ENCODE measurements at regions not wholly inside any gene's neighbourhood (a gene's known extent, or its start where the extent isn't known, plus 50 kb on each side); places are given as distances from the start of the nearest gene placed in this dataset.
A peak's percentile ranks its signal among the peaks of the same experiment; 100 is the strongest.
"Not testable (repeated sequence)": the region's sequence is repeated elsewhere in the genome, so short reads cannot be mapped to it uniquely, and the experiment has no call there.

DNA sequence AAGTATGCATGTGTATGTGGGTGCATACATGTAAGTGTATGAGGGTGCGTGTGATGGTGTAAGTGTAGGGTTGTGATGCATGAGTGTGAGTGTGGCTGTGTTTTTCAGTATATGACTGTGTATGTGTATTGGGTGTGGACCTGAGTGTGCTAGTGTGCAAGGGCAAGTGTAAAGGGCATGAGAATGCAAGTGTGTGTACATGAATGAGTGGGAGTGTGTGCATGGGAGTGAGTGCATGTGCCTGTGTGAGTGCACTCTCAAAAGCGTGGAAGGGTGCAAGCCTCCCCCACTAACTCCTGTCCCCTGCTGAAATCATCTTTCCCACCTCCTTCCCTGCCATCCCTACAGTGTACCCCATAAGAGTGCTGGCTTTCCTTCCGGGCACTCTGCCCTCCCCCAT, 225.1 kb upstream of the PRKX start:
- Mint-ChIP-seq H3K9me3 (no peaks in the 10 kb centered on the region), H3K36me3 (ENCODE audit: low read depth) (no peaks in the 10 kb centered on the region), H3K4me3 (no peak overlapping the region), H3K4me1 (no peaks in the 10 kb centered on the region), H3K27ac (no peak overlapping the region), H3K27me3 (peaks cover 3% of the 10 kb centered on the region)
- ATAC-seq (replicated peaks) = no peak

DNA sequence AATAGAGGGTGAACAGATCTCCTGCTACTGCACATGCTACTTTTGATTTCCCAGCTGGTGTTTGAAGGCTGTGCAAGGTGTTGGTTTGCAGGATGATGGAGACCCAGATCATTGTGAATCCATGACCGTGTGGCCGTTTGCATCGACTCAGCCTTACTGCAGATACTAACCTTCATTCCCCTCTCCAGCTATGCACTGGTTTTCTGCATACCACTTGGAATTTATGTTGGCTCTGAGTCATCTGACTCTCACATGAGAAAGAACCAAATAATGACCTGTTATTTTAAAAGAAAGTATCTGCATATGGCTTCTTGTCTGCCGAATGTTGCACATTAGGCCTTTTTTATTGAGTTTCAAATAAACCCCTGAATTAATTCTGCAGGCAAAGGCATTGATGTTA, 221.7 kb upstream of the PRKX start:
- not testable (repeated sequence) for ATAC-seq (replicated peaks); H3K27ac Mint-ChIP-seq; H3K4me3 Mint-ChIP-seq; H3K9me3 Mint-ChIP-seq; H3K27me3 Mint-ChIP-seq; H3K4me1 Mint-ChIP-seq; H3K36me3 Mint-ChIP-seq (ENCODE audit: low read depth)

DNA sequence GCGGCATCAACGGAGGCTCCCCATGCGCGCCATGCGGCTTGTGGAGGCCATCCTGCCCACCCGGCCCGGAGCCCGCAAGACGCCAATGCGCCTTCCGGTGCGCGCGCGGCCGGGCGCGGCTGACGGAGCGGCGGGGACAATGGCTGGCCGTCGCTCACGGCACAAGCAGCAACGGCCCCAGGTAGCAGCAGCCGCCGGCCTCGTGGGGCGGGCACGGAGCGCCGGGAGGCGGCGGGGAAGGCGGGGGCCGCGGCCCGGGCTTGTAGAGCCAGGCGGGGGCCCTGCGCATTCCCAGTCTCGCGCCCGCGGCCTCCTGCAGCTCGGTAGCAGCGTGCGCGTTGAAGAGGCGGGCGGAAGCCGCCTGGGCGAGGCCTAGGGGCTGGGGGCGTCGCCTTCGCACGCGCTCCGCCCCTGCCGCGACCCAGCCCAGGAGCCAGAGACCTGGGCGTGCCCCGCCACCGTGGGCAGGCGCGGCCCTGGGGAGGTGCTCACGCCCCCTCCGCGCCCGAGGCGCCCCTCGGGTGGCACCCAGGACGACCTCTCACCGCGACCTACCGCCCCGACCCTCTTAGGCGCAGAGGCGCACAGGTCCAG, 207.1 kb upstream of the PRKX start:
- H3K4me1 Mint-ChIP-seq; H3K27me3 Mint-ChIP-seq; H3K27ac Mint-ChIP-seq; H3K4me3 Mint-ChIP-seq; H3K36me3 Mint-ChIP-seq (ENCODE audit: low read depth); H3K9me3 Mint-ChIP-seq: not testable (repeated sequence)
- peak; percentile 98 for ATAC-seq (replicated peaks)

DNA sequence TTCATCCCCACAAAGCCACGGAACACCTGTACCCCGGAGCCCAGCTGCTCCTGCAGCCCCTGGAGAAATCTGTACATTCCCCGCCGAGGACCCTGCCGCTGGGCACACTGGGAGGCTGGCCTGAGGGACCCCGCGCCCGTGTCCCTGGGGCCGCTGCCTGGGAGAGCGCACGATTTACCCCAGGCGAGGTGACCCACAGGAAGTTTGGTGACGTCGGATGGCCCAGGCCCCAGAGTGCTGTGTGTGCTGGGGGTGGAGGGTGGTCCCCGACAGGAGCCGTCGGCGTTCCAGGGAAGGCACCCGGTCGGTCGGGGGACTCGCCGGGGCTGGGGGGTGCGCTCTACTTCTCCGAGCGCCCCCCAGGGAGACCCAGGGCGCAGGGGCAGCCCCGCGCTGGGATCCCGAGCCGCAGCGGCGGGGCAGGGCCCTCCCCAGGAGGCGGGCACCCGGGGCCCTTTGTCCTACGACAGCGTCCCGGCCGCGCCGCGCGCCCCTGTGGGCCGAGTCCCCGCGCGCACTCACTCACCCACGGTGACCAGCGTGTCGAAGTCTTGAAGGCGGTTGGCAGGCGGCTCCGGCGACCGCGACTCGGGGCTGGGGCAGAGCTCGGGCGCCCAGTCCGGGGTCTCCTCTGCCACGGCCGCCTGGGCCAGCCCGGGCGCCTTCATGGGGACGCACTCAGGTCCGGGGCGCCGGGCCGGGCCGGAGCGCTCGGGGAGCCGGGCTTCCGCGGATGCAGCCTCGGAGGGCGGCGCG, 206.4 kb upstream of the PRKX start:
- not testable (repeated sequence) for H3K4me1 Mint-ChIP-seq; H3K9me3 Mint-ChIP-seq; H3K27me3 Mint-ChIP-seq; H3K4me3 Mint-ChIP-seq; H3K36me3 Mint-ChIP-seq (ENCODE audit: low read depth); H3K27ac Mint-ChIP-seq
- ATAC-seq (replicated peaks) = peak; percentile 43

DNA sequence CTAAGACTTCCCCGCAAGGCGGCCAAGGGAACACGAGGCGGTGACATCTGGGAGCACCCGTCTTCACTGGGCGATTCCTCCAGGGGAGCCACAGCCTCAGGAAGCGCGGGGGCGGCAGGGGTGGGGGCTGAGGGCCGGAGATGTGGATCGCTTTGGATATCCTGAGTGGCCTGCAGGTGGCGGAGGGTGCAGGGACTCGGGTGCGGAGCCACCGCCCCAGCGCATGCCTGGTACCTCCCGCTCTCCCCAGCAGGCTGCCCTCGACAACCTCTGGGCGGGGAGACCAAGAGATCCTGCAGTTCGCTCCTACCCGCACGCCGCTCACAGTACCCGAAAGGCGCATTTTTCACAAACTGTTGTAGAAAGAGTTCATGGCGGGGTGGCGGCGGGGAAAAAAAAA, 201.4 kb upstream of the PRKX start:
- H3K27me3 Mint-ChIP-seq; ATAC-seq (replicated peaks); H3K9me3 Mint-ChIP-seq; H3K4me1 Mint-ChIP-seq; H3K27ac Mint-ChIP-seq; H3K36me3 Mint-ChIP-seq (ENCODE audit: low read depth); H3K4me3 Mint-ChIP-seq: not testable (repeated sequence)

DNA sequence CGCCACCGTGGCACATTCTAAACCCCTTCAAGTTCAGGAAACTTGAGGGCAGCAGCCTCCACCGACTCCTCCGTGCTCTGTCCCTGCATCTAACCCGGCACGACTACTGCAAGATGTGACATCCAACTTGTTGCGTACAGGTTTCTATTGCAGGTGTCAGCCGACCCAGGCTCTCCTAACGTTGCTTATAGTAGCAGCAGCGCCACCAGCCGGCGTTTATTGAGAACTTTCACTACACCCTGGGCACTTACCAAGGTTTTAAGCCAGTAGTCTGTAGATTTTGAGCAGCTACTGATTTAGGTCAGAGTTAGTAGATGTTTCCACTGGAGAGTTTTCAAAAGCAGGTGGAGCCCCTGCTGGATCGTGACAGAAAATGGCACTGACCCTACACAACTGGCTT, 200.6 kb upstream of the PRKX start:
- H3K9me3 Mint-ChIP-seq; H3K36me3 Mint-ChIP-seq (ENCODE audit: low read depth); H3K27me3 Mint-ChIP-seq; H3K27ac Mint-ChIP-seq; H3K4me1 Mint-ChIP-seq; H3K4me3 Mint-ChIP-seq; ATAC-seq (replicated peaks): not testable (repeated sequence)

DNA sequence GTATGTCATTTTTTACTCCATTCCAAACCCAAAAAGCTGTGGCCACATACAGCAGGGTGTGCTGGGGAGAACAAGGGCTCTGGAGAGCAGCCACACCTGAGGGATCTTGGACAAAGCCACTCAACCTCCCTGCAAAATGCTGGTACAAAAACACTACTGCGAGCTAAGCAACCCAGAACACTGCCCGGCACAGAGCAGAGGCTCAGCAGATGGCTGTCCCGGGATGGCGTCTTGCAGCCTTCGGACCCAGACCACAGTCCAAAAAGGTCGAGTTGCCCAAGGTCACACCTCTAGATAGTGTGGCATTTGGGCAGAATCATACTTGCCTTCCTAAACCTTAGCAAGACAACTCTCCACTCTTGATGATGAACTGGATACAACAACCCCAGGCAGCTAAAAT, 197.6 kb upstream of the PRKX start:
- H3K27me3 Mint-ChIP-seq; H3K36me3 Mint-ChIP-seq (ENCODE audit: low read depth); H3K4me1 Mint-ChIP-seq; H3K4me3 Mint-ChIP-seq; H3K9me3 Mint-ChIP-seq; ATAC-seq (replicated peaks); H3K27ac Mint-ChIP-seq: not testable (repeated sequence)

DNA sequence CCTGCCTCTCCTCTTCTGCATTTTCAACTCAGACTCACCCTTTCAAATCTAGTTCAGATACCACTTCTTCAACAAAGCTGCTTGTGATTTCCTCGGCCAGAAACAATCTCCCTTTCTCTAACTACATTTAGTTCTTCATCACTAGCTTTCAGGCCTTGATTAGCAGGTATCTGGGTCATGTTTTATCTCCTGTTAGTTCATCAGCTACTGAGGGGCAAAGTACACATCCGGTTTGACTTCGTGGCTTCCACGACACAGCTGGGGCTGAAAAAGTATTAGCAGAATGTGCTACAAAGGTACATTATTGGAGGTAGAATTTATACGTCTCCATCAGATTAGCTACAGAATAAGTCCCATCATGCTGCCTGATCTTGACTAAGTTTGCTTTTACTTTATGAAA, 197.2 kb upstream of the PRKX start:
- H3K36me3 Mint-ChIP-seq (ENCODE audit: low read depth); H3K27me3 Mint-ChIP-seq; H3K4me3 Mint-ChIP-seq; H3K4me1 Mint-ChIP-seq; H3K9me3 Mint-ChIP-seq; ATAC-seq (replicated peaks); H3K27ac Mint-ChIP-seq: not testable (repeated sequence)

DNA sequence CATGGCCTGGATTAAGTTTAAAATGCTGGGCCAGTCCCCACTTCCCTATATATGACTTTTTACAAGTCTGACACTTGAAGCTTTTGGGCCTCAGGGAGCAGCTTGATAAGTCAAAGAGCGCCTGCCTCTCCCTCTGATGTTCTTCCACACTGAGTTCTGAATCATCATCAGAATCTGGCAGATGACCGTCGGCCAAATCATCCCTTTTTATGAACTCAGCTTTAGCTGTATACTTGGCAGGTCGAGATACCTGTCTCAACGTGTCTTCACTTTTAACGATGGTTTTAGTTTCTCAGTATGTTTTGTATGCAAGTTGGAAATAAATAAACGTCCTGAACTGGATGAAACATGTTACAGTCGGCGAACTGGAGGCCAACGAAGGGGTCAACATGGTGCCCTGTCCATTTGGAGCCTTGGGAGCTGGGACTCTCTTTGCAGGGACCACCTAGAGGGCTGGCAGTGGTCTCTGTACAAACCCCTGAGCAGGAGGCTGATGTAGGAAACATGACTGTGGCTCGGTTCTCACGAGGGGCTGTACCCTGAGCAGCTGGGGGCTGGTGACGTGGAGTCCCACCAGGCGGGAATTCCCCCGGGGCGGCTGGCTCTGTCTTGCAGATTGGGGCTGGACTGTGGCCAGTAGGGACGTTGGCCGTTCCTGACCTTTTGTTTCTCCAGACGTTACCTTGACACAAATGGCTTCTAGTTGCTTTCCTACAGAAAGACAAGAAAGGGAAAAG, 192.2 kb upstream of the PRKX start:
- not testable (repeated sequence) for H3K27me3 Mint-ChIP-seq

DNA sequence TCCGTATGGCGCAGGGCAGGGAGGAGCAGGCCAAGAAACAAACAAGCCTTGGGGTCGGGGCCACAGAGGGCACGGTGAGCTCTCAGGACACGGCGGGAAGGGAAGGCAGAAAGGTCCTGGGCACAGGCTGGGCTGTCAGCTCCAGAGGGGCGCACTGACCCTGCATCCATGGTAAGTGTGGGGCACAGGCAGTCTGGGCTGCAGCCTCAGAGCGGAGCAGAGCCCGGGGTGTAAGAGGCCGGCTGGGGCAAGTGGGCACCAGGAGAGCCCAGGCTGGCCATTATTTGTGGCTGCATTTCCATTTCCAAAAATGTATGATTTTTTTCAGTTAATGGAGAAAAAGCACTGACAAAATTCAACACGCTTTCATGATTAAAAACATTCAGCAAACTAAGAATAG, 188.8 kb upstream of the PRKX start:
- H3K36me3 Mint-ChIP-seq (ENCODE audit: low read depth); H3K4me1 Mint-ChIP-seq; H3K4me3 Mint-ChIP-seq; H3K27ac Mint-ChIP-seq; ATAC-seq (replicated peaks); H3K9me3 Mint-ChIP-seq; H3K27me3 Mint-ChIP-seq: not testable (repeated sequence)

More for the DNA sequence above, 192.2 kb upstream of the PRKX start:
- H3K9me3 Mint-ChIP-seq; H3K4me3 Mint-ChIP-seq; H3K36me3 Mint-ChIP-seq (ENCODE audit: low read depth); ATAC-seq (replicated peaks); H3K4me1 Mint-ChIP-seq; H3K27ac Mint-ChIP-seq: not testable (repeated sequence)

DNA sequence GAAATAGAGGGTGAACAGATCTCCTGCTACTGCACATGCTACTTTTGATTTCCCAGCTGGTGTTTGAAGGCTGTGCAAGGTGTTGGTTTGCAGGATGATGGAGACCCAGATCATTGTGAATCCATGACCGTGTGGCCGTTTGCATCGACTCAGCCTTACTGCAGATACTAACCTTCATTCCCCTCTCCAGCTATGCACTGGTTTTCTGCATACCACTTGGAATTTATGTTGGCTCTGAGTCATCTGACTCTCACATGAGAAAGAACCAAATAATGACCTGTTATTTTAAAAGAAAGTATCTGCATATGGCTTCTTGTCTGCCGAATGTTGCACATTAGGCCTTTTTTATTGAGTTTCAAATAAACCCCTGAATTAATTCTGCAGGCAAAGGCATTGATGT, 183.3 kb upstream of the PRKX start:
- not testable (repeated sequence) for ATAC-seq (replicated peaks); H3K9me3 Mint-ChIP-seq; H3K27me3 Mint-ChIP-seq; H3K4me3 Mint-ChIP-seq; H3K36me3 Mint-ChIP-seq (ENCODE audit: low read depth); H3K4me1 Mint-ChIP-seq; H3K27ac Mint-ChIP-seq

DNA sequence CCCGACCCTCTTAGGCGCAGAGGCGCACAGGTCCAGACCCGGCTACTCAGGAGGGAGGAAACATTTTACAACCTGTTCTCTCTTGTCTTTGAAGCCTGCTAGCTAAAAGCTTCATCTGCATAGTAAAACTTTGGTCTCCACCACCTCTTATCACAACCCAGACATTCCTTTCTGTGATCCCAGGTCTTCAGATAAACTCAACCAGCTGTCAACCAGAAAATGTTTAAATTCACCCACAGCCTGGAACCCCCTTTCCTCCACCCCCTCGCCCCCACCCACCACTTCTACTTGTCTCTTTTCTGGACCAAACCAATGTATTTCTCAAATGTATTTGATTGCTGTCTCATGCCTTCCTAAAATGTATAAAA, 169.1 kb upstream of the PRKX start:
- ATAC-seq (replicated peaks); H3K27ac Mint-ChIP-seq; H3K36me3 Mint-ChIP-seq (ENCODE audit: low read depth); H3K9me3 Mint-ChIP-seq; H3K4me3 Mint-ChIP-seq; H3K27me3 Mint-ChIP-seq; H3K4me1 Mint-ChIP-seq: not testable (repeated sequence)

DNA sequence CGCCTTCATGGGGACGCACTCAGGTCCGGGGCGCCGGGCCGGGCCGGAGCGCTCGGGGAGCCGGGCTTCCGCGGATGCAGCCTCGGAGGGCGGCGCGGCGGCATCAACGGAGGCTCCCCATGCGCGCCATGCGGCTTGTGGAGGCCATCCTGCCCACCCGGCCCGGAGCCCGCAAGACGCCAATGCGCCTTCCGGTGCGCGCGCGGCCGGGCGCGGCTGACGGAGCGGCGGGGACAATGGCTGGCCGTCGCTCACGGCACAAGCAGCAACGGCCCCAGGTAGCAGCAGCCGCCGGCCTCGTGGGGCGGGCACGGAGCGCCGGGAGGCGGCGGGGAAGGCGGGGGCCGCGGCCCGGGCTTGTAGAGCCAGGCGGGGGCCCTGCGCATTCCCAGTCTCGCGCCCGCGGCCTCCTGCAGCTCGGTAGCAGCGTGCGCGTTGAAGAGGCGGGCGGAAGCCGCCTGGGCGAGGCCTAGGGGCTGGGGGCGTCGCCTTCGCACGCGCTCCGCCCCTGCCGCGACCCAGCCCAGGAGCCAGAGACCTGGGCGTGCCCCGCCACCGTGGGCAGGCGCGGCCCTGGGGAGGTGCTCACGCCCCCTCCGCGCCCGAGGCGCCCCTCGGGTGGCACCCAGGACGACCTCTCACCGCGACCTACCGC, 168.6 kb upstream of the PRKX start:
- not testable (repeated sequence) for H3K27ac Mint-ChIP-seq; H3K4me3 Mint-ChIP-seq; H3K4me1 Mint-ChIP-seq; H3K27me3 Mint-ChIP-seq; H3K36me3 Mint-ChIP-seq (ENCODE audit: low read depth); H3K9me3 Mint-ChIP-seq
- ATAC-seq (replicated peaks) = peak; percentile 97

DNA sequence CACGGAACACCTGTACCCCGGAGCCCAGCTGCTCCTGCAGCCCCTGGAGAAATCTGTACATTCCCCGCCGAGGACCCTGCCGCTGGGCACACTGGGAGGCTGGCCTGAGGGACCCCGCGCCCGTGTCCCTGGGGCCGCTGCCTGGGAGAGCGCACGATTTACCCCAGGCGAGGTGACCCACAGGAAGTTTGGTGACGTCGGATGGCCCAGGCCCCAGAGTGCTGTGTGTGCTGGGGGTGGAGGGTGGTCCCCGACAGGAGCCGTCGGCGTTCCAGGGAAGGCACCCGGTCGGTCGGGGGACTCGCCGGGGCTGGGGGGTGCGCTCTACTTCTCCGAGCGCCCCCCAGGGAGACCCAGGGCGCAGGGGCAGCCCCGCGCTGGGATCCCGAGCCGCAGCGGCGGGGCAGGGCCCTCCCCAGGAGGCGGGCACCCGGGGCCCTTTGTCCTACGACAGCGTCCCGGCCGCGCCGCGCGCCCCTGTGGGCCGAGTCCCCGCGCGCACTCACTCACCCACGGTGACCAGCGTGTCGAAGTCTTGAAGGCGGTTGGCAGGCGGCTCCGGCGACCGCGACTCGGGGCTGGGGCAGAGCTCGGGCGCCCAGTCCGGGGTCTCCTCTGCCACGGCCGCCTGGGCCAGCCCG, 167.9 kb upstream of the PRKX start:
- H3K27ac Mint-ChIP-seq; H3K4me1 Mint-ChIP-seq; H3K9me3 Mint-ChIP-seq; H3K4me3 Mint-ChIP-seq; H3K36me3 Mint-ChIP-seq (ENCODE audit: low read depth); H3K27me3 Mint-ChIP-seq: not testable (repeated sequence)
- peak; percentile 52 for ATAC-seq (replicated peaks)

DNA sequence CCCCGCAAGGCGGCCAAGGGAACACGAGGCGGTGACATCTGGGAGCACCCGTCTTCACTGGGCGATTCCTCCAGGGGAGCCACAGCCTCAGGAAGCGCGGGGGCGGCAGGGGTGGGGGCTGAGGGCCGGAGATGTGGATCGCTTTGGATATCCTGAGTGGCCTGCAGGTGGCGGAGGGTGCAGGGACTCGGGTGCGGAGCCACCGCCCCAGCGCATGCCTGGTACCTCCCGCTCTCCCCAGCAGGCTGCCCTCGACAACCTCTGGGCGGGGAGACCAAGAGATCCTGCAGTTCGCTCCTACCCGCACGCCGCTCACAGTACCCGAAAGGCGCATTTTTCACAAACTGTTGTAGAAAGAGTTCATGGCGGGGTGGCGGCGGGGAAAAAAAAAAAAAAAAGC, 162.9 kb upstream of the PRKX start:
- H3K36me3 Mint-ChIP-seq (ENCODE audit: low read depth); H3K4me1 Mint-ChIP-seq; H3K9me3 Mint-ChIP-seq; ATAC-seq (replicated peaks); H3K27ac Mint-ChIP-seq; H3K4me3 Mint-ChIP-seq; H3K27me3 Mint-ChIP-seq: not testable (repeated sequence)

All from activated T-helper 17 cell treated with anti-CD3 and anti-CD28 coated beads, Interleukin-2, amount 50 U/mL, for 72 hours (primary cell).